ENCODE measurements at regions not wholly inside any gene's neighbourhood (a gene's known extent, or its start where the extent isn't known, plus 50 kb on each side); places are given as distances from the start of the nearest gene placed in this dataset.
"Not testable (repeated sequence)": the region's sequence is repeated elsewhere in the genome, so short reads cannot be mapped to it uniquely, and the experiment has no call there.

- no peak for DNase-seq (ENCODE audit: low read depth)
These were observed 250.5 kb downstream of the UTRN start for GRCh38 chr6:144535630-144536029.

DNA sequence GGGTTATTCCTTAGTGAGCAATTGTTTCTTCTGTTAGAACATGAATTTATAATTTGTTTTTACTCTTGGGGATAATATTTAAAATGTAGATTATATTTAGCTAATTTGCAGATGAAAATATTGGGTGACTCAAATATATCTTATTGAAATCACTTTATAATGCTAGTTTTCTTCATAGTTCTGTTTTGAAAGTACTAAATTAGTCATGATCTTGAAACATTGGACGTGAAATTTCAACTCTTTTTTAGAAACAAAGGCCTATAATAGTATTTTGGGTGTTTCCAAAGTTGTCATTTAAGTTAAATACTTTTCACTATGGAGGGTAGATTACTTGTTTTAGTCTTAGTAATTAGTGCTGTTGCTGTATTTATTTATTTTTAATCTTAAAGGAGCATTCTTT is 250.9 kb downstream of the UTRN start:
- DNase-seq (ENCODE audit: low read depth): no peak

GRCh38 chr6:144543006-144543871 is 258.1 kb downstream of the UTRN start:
- DNase-seq (ENCODE audit: low read depth): no peak

DNA sequence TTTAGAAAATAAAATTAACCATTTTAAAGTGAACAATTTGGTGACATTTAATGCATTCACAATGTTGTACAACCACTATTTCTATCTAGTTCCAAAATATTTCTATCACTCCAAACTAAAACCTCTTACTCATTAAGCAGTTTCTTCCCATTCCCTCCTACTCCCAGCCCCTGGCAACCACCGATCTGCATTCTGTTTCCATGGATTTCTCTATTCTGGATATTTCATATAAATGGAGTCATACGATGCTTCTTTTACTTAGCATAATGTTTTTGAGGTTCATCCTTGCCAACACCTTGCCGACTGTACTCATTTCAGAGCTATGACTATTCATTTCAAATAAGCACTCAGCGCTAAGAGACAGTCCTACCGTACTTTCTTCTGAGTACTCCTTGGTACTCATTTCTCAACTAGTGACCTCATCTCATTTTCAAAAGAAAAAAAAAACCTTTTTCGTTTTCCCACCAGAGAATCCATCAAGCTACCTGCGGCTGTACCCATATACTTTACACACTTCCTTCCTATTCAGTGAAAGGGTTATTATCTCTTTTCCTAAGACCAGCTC is 259.2 kb downstream of the UTRN start:
- no peak for DNase-seq (ENCODE audit: low read depth)

- DNase-seq (ENCODE audit: low read depth): no peak
These were observed 261.7 kb downstream of the UTRN start for GRCh38 chr6:144546807-144547206.

GRCh38 chr6:144547409-144547808 is 262.3 kb downstream of the UTRN start:
- DNase-seq (ENCODE audit: low read depth): no peak

GRCh38 chr6:144548536-144548935 is 263.4 kb downstream of the UTRN start:
- no peak for DNase-seq (ENCODE audit: low read depth)

GRCh38 chr6:144549837-144550747 is 265.0 kb downstream of the UTRN start:
- DNase-seq (ENCODE audit: low read depth): no peak

DNA sequence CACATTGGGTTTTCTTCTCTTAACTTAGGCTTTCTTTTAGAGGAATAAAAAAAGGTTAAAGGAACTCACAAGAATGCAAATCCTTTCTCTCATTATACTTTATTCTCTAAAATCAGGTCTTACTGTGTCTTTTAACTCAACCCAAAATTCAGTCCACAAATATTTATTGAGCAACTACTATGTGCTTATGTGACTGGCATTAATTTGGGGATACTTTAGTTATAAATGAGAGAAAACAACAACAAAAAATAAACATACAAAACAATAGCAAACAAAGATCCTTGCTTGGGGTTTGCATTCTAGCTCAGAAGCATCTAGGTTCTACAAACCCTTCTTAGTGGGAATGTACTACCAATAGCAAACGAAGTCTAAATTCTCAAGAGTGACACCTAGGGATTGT is 266.2 kb downstream of the UTRN start:
- DNase-seq (ENCODE audit: low read depth): no peak

DNA sequence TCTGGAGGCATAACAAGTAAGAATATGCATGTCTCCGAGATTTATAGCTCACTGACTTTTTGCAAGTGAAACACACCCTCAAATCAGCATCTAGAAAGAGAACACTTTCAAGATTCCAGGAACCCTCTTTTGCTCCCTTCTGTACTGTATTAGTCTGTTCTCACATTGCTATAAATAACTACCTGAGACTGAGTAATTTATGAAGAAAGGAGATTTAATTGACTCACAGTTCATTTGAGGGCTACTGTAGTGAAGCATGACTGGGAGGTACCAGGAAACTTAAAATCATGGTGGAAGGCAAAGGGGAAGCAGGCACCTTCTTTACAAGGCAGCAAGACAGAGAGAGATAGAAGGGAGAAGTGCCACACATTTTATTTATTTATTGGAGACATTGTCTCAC is 269.9 kb downstream of the UTRN start:
- no peak for DNase-seq (ENCODE audit: low read depth)

DNA sequence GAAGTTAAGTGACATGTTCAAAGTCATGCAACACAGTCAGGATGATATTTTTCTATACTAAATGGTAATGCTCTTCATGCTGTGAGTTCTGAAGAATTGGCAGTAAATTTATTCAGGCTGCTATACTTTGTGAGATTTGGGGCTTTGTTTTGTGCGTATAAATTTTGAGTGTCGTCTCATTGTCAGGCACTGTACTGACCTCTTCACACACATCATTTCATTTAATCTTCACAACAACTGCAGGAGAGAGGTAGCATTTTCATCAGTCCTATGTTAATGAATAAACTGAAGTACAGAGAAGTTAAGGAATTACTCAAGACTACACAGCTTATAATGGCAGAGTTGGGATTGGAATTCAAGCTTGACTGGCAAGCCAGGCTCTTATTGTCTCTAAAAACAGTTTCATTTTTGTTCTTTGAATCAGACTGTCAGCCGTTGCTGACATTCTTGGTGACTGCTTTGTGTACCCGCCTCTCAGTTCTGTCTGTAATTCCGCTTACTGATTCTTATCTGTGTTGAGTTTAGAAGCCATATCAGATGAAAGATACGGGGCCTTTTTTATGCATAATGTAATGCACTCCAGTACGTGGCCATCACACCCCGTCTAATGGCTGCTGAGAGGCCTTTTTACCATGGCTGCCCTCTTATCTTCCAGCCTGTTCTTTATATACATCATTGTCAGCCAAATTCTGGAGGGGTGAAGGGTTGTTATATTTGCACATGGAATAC is 274.9 kb downstream of the UTRN start:
- no peak for DNase-seq (ENCODE audit: low read depth)

DNA sequence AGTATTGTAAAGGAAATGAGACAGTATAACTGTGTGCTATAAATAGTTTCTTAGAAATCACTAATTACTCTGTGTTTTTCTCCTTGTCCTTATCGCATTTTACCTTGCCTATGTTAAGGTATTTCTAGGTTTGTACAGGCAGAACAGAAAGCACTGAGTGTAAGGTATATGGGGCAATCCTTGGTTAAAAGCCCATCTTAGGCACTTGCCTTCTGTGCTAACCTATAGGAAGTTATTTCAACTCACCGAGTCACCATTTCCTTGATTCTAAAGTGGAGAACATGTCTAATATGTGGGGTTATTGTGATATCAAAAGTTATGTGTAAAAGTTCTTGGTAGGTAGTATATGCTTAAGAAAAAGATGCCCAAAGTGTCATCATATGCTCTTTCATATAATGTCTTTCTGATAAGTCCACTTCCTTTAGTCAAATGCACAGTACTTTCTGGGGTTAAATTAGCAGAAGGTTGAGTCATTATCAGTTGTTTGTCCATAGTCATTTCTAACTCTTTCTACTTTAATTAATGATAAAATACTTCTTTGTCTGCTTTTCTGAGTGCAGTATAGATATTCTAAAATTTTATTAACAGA is 276.4 kb downstream of the UTRN start:
- DNase-seq (ENCODE audit: low read depth): no peak

DNA sequence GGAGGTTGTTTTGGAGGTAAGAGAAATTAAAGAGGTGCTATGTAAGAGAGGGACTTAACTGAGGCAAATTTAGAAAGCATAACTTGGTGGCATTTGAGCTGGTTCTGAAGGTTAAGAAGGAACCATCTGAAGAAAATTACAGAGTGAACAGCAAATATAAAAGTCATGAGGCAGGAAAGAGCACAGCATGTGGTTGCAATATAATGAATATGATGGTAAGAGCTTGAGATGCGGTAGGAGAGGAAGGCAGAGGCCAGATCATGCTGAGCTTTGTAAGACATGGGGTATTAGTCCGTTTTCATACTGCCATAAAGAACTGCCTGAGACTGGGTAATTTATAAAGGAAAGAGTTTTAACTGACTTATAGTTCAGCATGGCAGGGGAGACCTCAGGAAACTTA is 279.1 kb downstream of the UTRN start:
- DNase-seq (ENCODE audit: low read depth): no peak

GRCh38 chr6:144566868-144567615 is 281.9 kb downstream of the UTRN start:
- DNase-seq (ENCODE audit: low read depth): no peak

DNA sequence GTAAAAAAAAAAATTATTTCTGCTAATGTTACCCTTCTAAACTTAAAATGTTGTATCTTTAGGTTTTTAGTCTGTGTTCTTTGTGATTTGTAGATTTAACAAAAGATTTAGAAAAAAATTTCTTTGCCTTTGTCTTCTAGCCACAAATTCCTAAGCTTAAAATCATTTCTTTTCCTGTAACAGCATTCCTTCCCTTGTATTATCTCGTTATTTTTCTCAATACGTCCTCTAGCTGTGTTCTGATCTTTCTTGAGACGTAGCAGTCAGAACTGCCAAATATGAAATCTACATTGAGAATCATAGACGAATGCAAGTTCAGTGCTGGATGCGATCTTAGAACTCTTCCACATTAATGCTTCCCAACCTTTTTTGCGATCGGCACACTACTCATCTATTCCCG is 283.1 kb downstream of the UTRN start:
- no peak for DNase-seq (ENCODE audit: low read depth)

DNA sequence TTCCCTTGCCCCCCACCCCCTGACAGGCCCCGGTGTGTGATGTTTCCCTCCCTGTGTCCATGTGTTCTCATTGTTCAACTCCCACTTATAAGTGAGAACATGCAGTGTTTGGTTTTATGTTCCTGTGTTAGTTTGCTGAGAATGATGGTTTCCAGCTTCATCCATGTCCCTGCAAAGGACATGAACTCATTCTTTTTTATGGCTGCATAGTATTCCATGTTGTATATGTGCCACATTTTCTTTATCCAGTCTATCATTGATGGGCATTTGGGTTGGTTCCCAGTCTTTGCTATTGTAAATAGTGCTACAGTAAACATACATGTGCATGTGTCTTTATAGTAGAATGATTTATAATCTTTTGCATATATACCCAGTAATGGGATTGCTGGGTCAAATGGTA is 287.4 kb downstream of the UTRN start:
- DNase-seq (ENCODE audit: low read depth): not testable (repeated sequence)

DNA sequence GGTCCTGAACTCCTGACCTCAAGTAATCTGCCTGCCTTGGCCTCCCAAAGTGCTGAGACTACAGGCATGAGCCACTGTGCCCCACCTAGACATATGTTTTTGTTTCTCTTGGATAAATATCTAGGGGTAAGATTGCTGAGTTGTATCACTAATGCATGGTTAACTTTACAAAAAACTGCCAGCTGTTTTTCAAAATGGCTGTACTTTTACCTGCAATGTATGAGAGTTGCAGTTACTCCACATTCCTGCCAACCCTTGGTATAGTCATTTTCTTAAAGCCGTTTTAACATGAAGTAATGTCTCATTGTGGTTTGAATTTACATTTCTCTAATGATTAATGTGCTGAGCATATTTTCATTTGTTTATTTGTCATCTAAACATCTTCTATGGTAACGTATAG is 289.7 kb downstream of the UTRN start:
- DNase-seq (ENCODE audit: low read depth): no peak

DNA sequence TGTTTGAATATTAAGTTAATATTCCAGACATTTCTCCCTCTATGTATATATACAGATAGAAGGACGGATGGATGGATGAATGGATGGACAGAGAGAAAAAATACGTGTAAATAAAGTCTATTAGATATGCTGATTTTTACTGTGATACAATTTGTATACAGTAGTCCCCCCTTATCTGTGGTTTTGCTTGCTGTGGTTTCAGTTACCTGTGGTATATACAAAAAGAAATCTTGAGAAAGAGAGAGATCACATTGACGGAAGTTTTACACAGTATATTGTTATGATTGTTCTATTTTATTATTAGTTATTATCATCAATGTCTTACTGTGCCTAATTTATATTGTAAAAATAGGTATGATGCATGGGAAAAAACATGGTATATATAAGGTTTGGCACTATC is 290.2 kb downstream of the UTRN start:
- DNase-seq (ENCODE audit: low read depth): no peak

DNA sequence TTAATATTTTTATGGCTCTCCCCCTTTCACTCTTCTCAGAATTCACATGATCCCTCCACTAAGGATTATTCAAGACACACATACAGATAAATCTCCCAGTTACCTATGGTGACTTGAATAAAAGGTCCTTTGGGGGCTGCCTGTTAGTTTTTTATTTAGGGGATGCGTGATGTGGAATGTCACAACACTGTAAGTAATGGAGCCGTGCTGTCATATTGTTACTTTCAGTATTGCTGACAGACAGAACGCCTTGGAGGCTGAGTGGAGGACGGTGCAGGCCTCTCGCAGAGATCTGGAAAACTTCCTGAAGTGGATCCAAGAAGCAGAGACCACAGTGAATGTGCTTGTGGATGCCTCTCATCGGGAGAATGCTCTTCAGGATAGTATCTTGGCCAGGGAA is 291.7 kb downstream of the UTRN start:
- DNase-seq (ENCODE audit: low read depth): no peak

- DNase-seq (ENCODE audit: low read depth): no peak
These were observed 293.5 kb downstream of the UTRN start for GRCh38 chr6:144578385-144579350.
